ENCODE measurements at regions not wholly inside any gene's neighbourhood (a gene's known extent, or its start where the extent isn't known, plus 50 kb on each side); places are given as distances from the start of the nearest gene placed in this dataset.

- FAIRE-seq: no peak
- no peaks in the 10 kb centered on the region for H3K27me3 ChIP-seq (ENCODE audit: control insufficient read depth in 2 of 2, insufficient read depth in 2 of 2, low read length in 2 of 2)
- H3K9me3 ChIP-seq (replicated peaks; ENCODE audit: control insufficient read depth, insufficient read depth, low read length): peaks cover 4% of the 10 kb centered on the region
- no peaks in the 10 kb centered on the region for H3K36me3 ChIP-seq (ENCODE audit: control insufficient read depth in 2 of 2, extremely low read depth in 1 of 2, insufficient read depth in 2 of 2, low read length in 2 of 2)
- intact Hi-C loops (cut with micrococcal nuclease): no loop called here
- no peak overlapping the region for H3K4me2 ChIP-seq (ENCODE audit: insufficient read depth, low read length)
- H3K4me3 ChIP-seq (replicated peaks in 1 of 3; ENCODE audit: insufficient read depth in 1 of 3, low read depth in 1 of 3, low read length in 3 of 3): no peak overlapping the region
- TF ChIP-seq POLR2AphosphoS5 (IDR thresholded peaks at IDR 0.05; ENCODE audit: insufficient read depth, low read depth, low read length): no peak
- no peak for TF ChIP-seq GATA2 (IDR thresholded peaks at IDR 0.05; ENCODE audit: insufficient read depth, insufficient read length, low read depth, low read length)
- no peak for TF ChIP-seq EZH2 (IDR thresholded peaks at IDR 0.05; ENCODE audit: borderline replicate concordance, low read depth, low read length, severe bottlenecking)
- TF ChIP-seq POLR2A (IDR thresholded peaks at IDR 0.05; ENCODE audit: low read depth, low read length): no peak
- no peaks in the 10 kb centered on the region for H3K9me1 ChIP-seq (replicated peaks; ENCODE audit: control insufficient read depth, extremely low read depth, insufficient read depth, low read length)
- ChIA-PET POLR2A (no interaction called here), CTCF (no interaction called here)
- DNase-seq (ENCODE audit: low read depth, low spot score): no peak
- no peaks in the 10 kb centered on the region for H4K20me1 ChIP-seq (replicated peaks; ENCODE audit: control insufficient read depth, extremely low read depth, insufficient read depth, low read length)
- H3K27ac ChIP-seq (ENCODE audit: insufficient read depth, low read depth, low read length): no peak overlapping the region
- no peak overlapping the region for H3K9ac ChIP-seq (replicated peaks; ENCODE audit: extremely low read depth, insufficient read depth, low read length)
- no TSS peak for BruUV-seq (replicated peaks)
- no peaks in the 10 kb centered on the region for H3K4me1 ChIP-seq (ENCODE audit: control insufficient read depth, extremely low read depth, insufficient read depth, low read length)
- dilution Hi-C loops (cut with MboI; ENCODE audit: extremely low pct_ligation_motif_present, low sequenced_read_pairs): no loop called here
- H3K79me2 ChIP-seq (ENCODE audit: control insufficient read depth, insufficient read depth, low read length): no peaks in the 10 kb centered on the region
- H2AFZ ChIP-seq (ENCODE audit: low read depth, low read length): no peak overlapping the region
Measured at GRCh38 chr5:3680821-3681220, 85.2 kb downstream of the IRX1 start.

- Histone ChIP-seq H3K4me2 (ENCODE audit: insufficient read depth, low read length) (no peak overlapping the region), H4K20me1 (replicated peaks; ENCODE audit: control insufficient read depth, extremely low read depth, insufficient read depth, low read length) (no peaks in the 10 kb centered on the region), H3K9ac (replicated peaks; ENCODE audit: extremely low read depth, insufficient read depth, low read length) (no peak overlapping the region), H3K9me1 (replicated peaks; ENCODE audit: control insufficient read depth, extremely low read depth, insufficient read depth, low read length) (no peaks in the 10 kb centered on the region), H3K4me3 (replicated peaks in 1 of 3; ENCODE audit: insufficient read depth in 1 of 3, low read depth in 1 of 3, low read length in 3 of 3) (no peak overlapping the region), H3K4me1 (ENCODE audit: control insufficient read depth, extremely low read depth, insufficient read depth, low read length) (no peaks in the 10 kb centered on the region), H3K27ac (ENCODE audit: insufficient read depth, low read depth, low read length) (no peak overlapping the region), H3K9me3 (replicated peaks; ENCODE audit: control insufficient read depth, insufficient read depth, low read length) (peaks cover 2% of the 10 kb centered on the region), H3K27me3 (ENCODE audit: control insufficient read depth in 2 of 2, insufficient read depth in 2 of 2, low read length in 2 of 2) (no peaks in the 10 kb centered on the region), H3K36me3 (ENCODE audit: control insufficient read depth in 2 of 2, extremely low read depth in 1 of 2, insufficient read depth in 2 of 2, low read length in 2 of 2) (no peaks in the 10 kb centered on the region), H3K79me2 (ENCODE audit: control insufficient read depth, insufficient read depth, low read length) (no peaks in the 10 kb centered on the region), H2AFZ (ENCODE audit: low read depth, low read length) (no peak overlapping the region)
- dilution Hi-C loops (cut with MboI; ENCODE audit: extremely low pct_ligation_motif_present, low sequenced_read_pairs) (no loop called here), intact Hi-C loops (cut with micrococcal nuclease) (no loop called here)
- no peak for TF ChIP-seq FOS (IDR thresholded peaks at IDR 0.05; ENCODE audit: borderline replicate concordance, insufficient read depth, low read length)
- POLR2A ChIA-PET: no interaction called here
- CTCF ChIA-PET: no interaction called here
- FAIRE-seq (no peak), DNase-seq (ENCODE audit: low read depth, low spot score) (no peak)
- no TSS peak for BruUV-seq (replicated peaks)
Measured at GRCh38 chr5:3684118-3684517, 88.5 kb downstream of the IRX1 start.
